Activated CD8-positive, alpha-beta memory T cell treated with anti-CD3 and anti-CD28 coated beads, Interleukin-2, amount 50 U/mL, for 1 hour (primary cell): ENCODE measurements at regions not wholly inside any gene's neighbourhood (a gene's known extent, or its start where the extent isn't known, plus 50 kb on each side); places are given as distances from the start of the nearest gene placed in this dataset.
"Not testable (repeated sequence)": the region's sequence is repeated elsewhere in the genome, so short reads cannot be mapped to it uniquely, and the experiment has no call there.

ENCODE experiments used
- DNase-seq: peaks from one replicate; pipeline ENCODE4 v3.0.0-alpha.2; 2020; ENCODE audit errors: extremely low read depth

DNA sequence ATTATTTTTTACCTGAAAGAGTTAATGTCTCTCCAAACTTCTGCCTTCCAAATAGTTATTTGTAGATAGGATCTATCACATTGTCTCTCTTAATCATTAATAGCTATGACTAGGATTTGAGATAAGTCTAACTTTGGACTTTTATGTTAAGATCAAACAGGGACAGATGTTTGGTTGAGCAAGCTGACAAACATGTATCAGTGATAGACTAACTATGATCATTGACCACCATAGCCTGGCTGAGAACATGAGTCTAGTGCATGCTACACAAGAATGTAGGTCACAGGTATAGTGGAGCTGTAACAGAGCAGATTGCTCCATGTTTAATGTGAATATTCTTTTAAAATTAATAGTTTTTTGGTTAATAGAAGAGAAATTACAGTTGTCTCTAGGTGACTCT, 52.0 kb downstream of the SYT15B start:
- not testable (repeated sequence) for DNase-seq

DNA sequence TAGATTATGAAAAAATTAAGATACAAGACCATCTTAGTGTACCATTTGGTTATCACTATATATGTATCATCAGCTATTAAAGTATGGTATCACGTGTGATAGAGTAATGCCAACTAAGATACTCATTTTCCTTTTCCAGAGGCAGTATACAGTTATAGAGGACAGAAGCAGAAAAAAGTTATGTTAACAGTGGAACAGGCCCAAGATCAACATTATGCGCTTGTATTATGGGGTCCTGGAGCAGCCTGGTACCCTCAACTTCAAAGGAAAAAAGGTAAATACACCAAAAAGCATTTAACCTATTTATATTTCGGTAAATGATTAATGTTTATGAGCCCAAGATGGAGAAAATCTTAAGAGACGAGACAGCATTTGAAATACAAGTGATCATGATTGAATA, 52.9 kb downstream of the SYT15B start:
- DNase-seq, result not testable (repeated sequence)

DNA sequence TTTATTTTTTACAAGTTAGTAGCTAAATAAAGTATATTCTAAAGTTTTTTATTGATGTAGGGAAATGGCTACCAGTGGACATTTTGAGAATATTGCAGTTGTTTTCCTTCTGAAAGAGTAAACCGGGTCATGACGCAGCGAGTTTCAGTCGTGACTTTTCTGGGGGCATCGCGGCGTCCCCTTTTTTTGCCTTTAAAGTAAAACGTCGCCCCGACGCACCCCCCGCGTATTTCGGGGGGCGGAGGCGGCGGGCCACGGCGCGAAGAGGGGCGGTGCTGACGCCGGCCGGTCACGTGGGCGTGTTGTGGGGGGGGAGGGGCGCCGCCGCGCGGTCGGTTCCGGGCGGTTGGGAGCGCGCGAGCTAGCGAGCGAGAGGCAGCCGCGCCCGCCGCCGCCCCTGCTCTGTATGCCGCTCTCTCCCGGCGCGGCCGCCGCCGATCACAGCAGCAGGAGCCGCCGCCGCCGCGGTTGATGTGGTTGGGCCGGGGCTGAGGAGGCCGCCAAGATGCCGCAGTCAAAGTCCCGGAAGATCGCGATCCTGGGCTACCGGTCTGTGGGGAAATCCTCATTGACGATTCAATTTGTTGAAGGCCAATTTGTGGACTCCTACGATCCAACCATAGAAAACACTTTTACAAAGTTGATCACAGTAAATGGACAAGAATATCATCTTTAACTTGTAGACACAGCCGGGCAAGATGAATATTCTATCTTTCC, 57.5 kb downstream of the SYT15B start:
- peak; percentile 8 for DNase-seq

DNA sequence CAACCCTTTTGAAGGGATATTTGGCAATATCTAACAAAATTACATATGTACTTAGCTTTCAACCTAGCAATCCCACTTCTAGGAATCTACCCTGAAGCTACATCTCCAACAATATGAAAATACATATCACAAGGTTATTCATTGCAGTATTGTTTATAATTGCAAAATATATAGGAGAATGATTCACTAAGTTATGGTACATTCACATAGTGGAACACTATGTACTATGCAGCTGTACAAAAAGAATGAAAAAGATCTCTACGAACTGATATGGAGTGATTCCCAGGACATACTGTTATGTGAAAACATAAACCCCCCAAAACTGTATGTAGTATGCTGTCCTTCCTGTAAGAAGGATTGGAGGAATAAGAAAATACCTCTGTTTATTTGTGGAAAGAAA, 62.1 kb downstream of the SYT15B start:
- not testable (repeated sequence) for DNase-seq

DNA sequence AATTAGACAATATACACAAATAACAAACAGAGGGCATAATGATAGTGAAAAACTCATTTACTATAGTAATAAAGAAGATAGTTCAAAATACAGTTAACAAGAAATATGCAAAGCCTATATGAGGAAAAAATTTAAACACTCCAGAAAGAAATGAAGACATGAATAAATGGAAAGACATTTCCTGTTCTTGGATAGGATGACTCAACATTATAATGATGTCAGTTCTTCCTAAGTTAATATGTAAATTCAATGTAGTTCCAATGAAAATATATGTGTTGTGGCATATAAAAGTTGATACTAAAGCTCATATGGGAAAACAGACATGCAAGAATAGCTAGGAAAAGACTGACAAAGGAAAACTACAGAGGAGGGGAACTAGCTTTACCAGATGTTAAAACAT, 63.5 kb downstream of the SYT15B start:
- DNase-seq, result not testable (repeated sequence)

DNA sequence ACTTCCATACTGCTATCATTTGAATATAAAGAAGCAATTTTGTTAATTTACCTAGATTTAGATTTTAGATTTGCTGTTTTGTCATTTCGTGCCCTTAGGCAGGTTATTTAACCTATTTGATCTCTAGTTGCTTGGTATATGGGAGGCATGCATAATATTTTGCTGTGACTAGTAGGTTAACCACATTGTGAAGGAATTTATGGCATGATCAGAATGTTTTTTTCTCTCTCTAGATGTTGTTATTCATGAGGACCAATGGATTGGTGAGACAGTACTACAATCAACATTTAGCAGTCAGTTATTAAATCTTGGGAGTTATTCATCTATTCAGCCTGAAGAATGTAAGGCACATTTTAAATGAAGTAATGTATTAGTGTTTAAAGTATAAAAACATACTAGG, 67.2 kb downstream of the SYT15B start:
- DNase-seq, result not testable (repeated sequence)

DNA sequence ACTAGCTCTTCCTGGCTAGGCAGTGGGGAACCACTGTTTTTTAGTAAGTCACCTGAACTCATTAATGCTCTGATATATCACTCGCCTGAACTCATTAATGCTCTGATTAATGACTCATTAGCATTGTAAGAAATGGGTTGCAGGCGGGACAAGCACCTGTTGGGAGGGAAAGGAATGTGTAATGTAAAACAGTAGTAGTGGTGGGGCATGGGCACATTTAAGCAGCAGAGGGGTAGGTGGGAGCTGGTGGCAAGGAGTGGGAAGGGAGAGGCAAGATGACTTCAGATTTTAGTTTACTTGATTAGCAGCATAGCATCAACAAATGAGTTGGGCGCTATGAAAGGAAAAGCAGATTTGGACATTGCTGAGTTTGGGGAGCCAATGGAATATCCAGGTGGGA, 68.2 kb downstream of the SYT15B start:
- DNase-seq, result not testable (repeated sequence)

DNA sequence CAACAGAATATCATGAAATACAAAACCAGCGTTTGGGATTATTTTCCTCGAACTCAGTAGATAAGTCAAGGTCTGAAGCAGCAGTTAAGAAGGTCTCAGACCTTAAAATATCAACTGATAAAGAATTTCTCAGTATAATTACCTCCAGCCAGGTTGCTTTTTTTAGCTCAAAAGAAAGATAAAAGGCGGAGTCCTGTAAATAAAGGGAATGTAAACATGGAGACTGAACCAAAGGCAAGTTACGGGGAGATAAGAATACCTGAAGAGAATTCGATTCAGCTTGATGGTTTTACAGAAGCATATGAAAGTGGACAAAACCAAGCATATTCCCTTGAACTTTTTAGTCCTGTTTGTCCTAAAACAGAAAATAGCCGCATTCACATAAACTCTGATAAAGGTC, 73.1 kb downstream of the SYT15B start:
- not testable (repeated sequence) for DNase-seq

DNA sequence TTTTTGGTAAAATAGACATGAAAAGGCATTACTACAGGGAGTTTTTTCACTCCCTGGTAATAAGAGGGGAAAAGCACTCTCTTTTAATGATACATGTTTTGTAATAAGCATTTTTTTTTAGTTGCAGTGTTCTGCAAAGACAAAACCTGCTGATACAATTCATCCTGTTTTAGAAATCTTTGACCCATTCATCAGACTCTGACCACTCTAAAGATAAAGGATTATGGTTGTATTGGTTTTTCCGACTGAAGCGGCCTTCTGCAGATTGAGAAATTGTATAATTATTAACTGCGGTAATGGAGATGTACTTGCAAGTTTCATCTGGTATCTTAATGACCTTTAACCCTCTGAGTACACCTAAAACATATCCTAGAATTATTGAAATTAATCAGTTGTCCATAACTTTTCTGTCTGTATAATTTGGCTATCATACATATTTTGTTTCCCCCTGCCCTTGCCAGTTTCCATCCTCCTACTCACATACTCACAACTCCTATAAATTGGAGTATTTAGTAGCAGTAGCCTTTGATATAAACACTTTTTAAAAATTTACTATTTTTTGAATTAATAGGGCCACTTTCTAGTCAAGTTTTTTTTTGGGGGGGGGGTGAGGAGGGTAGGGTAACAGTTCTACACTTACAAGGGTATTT, 79.4 kb downstream of the SYT15B start:
- DNase-seq, result not testable (repeated sequence)

DNA sequence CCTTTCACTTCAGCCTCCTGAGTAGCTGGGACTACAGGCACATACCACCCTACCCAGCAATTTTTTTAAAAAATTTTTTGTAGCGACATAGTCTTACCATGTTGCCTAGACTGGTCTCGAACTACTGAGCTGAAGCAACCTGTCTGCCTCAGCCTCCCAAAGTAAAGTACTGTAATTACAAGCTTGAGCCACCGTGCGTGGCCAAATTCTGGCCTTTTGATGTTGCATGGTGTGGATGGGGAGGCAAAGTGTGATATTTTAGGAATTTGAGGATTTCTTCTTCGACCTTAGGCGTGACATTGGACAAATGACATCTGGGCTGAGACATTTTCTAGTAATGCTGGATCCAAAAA, 81.8 kb downstream of the SYT15B start:
- not testable (repeated sequence) for DNase-seq

DNA sequence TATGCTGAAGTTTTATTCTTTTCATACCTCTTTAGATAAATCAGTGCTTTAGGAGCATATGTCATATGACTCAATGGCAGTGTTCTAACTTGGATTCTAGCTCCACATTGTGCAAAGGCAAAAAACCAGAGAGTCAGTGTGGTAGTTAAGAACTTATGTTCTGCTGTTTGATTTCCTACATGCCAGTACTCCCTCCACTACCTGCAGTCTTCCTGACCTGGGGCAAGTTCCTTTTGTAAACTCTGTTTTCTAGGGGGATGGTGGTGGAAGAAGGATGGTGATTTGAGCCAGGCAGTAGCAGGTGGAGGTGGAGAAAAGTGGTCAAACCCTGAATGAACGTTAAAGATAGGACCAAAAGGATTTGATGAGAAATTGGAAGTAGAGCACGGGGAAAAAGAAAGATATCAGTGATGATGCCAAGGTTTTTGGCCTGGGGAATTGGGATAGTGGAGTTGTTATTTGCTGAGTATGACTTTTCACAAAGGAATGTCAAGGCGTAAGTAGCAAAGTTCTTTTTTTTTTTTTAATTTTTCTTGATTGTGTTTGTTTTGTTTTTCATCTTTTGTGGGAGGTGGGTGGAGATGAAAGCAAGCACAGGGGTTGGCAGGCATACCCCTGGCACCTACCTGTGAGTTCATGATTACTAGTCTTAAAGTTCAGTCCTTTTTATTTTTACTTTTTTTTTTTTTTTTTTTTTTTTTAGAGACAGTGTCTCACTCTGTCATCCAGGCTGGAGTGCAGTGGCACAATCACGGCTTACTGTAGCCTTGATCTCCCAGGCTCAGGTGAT, 82.3 kb downstream of the SYT15B start:
- not testable (repeated sequence) for DNase-seq

DNA sequence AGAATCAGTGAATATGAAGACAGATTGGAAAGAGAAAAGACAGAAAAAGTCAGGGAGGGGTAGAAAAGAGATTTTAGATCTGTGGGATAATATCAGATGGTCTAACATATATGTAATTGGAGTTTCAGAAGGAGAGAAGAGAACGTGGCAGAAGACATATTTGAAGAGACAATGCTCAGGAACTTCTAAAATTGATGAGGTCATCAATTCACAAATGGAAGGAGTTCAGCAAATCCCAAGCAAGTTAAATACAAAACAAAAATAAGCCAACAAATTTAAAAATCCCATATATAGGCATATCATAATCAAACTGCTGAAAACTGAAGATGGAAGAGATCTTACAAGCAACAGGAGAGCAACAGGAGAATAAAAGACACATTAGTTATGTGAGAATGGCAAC, 87.3 kb downstream of the SYT15B start:
- DNase-seq, result not testable (repeated sequence)

DNA sequence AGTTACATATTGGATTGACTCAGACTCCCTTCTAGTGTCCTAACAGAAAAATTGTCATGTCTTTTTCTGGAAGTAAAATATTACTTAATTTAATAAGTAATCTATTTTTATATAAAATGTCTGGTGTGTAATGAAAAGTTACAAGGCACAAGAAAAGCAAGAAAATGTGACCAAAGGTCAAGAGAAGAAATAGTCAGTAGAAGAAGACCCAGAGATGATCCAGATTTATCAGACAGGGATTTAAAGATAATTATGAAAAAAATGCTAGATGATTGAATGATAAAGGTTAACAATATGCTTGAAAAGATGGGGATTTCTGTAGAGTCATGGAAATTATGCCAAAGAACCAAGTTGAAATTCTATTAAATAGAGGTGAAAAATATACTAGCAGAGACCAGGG, 87.8 kb downstream of the SYT15B start:
- not testable (repeated sequence) for DNase-seq

DNA sequence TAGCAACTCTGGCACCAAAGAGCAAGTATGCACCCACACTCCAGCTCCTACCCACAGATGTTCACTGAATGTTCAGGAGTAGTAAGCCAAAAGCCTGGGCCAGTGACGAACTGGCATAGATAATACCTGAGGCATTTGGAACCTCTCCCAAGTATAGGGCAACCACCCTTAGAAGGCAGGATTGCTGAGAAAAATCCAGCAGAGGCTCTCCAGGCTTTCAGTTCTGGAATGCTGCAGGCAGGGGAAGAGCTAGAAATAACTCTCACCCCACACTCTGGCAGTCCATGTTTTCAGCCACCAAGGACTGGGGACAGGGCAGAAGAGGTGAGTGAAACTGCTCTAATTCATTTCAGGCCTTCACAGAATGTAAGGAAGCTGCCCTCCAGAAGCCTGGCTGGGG, 90.3 kb downstream of the SYT15B start:
- not testable (repeated sequence) for DNase-seq

DNA sequence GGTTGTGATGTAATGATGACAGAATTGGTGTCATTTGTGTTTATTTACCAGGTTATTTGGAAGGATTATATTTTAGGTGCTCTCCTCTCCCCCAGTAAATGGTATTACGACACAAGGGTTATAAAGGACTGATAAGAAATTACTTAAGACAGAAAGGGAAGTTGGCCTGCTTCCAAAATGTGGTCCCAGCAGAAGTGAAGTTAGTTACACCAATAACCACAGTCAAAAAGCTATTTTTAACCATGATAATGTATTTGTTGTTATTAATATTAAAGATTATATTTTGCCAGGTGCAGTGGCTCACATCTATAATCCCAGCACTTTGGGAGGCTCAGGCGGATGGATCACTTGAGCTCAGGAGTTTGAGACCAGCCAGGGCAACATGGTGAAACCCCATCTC, 92.5 kb downstream of the SYT15B start:
- not testable (repeated sequence) for DNase-seq

DNA sequence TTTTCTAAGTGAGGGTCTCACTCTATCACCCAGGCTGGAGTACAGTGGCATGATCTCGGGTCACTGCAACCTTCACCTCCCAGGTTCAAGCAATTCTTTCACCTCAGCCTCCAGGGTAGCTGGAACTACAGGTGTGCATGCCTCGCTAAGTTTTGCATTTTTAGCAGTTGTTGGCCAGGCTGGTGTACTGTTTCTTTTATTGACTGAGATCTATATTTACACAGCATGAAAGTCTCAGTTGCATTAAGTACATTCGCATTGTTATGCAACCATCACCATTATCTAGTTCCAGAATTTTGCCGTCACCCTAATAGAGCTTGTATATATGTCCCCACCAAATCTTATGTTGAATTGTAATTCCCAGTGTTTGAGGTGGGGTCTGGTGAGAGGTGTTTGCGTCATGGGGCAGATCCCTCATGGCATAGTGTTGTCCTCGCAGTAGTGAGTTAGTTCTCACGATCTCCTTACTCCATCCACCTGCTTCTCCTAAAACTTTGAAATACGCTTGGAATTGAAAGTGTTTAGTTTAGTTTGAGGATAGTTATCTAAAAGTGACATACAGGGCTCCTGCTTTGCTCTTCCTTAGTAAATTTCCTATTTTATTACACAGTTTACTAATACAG, 101.3 kb downstream of the SYT15B start:
- not testable (repeated sequence) for DNase-seq

DNA sequence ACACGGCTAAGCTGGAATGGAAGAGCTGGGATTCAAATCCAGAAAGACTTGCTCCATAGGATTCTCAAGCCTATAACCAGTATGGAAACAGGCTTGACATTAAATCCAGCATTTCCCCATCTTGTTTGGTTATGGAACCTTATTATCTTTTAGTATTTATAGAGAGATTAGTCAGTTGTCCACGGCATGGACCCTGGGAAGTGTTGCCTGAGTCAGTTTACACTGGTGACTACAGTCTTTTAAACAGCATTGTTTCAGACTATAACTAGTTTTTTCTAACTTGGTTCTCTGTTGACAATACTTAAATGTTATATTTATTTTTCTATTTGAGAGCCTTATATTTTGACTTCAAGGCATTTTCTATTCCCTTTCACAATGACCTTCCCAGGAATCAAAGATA, 106.7 kb downstream of the SYT15B start:
- DNase-seq, result not testable (repeated sequence)

DNA sequence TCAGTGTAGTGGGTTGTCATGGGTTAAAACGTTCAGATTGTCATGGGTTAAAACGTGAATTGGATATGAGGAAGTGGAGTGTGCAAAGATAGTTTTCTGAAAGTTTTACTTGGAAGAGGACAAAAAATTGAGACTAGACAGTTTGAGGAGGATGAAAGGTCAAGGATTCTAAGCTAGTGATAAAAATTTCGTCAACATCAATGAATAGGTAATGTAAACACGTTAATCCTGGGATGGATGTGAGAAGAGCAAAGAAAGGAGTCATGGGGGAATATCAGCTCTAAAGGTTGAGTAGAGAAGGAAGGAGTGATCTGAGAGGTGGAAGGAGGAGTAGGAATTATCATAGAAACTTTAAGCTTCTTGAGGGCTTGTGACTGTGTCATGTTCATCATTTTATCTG, 109.2 kb downstream of the SYT15B start:
- not testable (repeated sequence) for DNase-seq

DNA sequence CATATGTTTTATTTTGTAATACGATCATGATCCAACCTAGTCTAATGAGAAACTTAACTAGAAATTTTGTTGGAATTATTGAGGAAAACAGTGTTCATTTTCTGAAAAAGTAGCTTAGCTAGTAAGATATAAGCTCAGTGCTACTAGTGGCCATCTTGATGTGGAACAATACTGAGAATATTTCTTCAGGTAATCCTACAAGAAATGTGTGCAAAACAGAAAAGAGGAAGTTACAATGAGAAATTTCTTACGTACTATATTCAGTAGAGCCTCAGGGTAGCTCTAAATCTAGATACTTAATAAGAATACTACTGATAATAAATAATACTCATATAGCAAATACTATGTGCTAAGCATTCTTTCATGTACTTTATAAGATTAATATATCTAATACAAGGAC, 114.8 kb downstream of the SYT15B start:
- DNase-seq, result not testable (repeated sequence)

DNA sequence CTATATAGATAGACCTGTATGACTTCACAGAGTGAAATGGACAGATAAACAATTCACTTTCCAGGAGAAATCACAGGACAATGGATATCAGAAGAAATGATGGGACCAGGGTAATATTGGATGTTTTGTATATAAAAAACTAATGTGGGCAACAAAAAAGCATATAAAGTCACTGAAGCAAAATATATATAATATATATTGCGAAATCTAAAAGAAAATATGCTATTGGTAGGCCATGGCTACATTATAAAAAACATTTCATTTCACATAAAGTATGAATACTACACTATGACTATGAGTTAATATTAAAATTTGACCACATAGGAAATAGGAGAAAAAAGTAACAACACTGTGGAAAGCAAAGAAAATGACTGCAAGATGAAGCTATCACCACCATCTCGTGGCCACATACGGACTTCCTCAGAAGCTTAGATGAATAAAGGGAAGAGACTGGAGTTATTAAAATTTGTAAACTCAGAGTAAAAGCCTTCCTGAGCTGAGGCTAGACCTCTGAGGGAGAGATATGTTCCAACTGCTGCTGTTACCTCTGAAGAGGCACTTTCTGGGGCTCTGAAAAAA, 115.8 kb downstream of the SYT15B start:
- DNase-seq, result not testable (repeated sequence)

DNA sequence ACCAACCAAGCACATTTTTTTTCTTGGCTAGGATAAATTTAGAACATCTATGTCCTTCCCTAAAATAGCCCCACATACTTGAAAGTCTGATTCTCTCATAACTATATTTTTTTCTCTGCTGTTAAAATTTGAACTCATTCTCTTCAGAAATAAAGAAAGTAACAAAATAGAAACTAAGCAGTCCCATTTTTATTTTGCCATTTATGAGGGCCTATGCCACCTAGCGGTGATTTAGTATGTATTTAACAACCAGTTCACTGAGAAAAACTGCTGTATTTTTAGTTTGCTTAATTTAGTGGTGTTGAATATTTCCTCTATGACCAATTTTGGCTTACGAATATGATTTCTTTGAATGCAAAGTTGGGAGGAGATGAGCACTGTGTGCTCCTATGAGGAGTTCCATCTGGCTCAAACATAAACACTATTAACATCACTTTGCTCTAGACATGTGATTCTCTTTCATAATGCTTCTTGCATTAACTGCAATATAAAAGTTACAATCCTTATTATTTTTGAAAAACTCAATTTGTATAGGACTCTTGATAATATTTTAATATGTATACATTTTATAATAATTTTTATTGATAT, 116.6 kb downstream of the SYT15B start:
- DNase-seq, result not testable (repeated sequence)
